GM12878 (cell line): ENCODE measurements at regions not wholly inside any gene's neighbourhood (a gene's known extent, or its start where the extent isn't known, plus 50 kb on each side); places are given as distances from the start of the nearest gene placed in this dataset.

Experiments
- ATAC-seq: fragments of 200-7000 bp; cut with Tn5 transposase; 3 replicates; pipeline ENCODE4 v1.9.1; 2020; ENCODE audit warnings: mild to moderate bottlenecking, moderate library complexity
- BruUV-seq: library from RNA; stranded (reverse); fragments of 400-500 nt; replicated peaks from 2 replicates; lab custom pipeline; 2021; lab: Mats Ljungman, UMichigan
- CTCF ChIA-PET: fragments of 300-600 bp; sonication (Branson Sonifier 250); formaldehyde crosslinking; extraction: SDS; loops from one replicate; lab custom pipeline; 2021; ENCODE audit warnings: inconsistent platforms; lab: Yijun Ruan, JAX
- POLR2A ChIA-PET: fragments of 350-600 bp; formaldehyde crosslinking; extraction: SDS; loops from one replicate; lab custom pipeline; 2021; ENCODE audit warnings: inconsistent platforms; lab: Charles Lee
- RAD21 ChIA-PET: fragments of 300-600 bp; sonication (Branson Sonifier 250); formaldehyde crosslinking; loops from one replicate; lab custom pipeline; 2023; ENCODE audit warnings: antibody characterized with exemption; ENCODE audit not compliant: unreplicated experiment; lab: Charles Lee
- SMC1A ChIA-PET: fragments of 300-600 bp; sonication (Branson Sonifier 250); formaldehyde crosslinking; loops from one replicate; lab custom pipeline; 2023; ENCODE audit not compliant: unreplicated experiment, uncharacterized antibody; lab: Charles Lee
- DNase-seq: peaks from one replicate; pipeline ENCODE4 v3.0.0-alpha.2; 2011; ENCODE audit warnings: low read depth, low spot score
- FAIRE-seq: peaks from 3 replicates; lab custom pipeline; 2011; peaks lifted over from hg19 to GRCh38; lab: Jason Lieb, UNC
- H2AFZ ChIP-seq: 2 replicates; pipeline ENCODE4 v1.6.0; 2011; ENCODE audit warnings: low read depth, low read length, control low read depth; ENCODE audit not compliant: control insufficient read depth
- H3K27ac ChIP-seq: 2 replicates; pipeline ENCODE4 v1.5.1; 2011; ENCODE audit warnings: control low read depth; ENCODE audit not compliant: control insufficient read depth, insufficient read depth
- H3K27me3 ChIP-seq, 2 experiments: replicated peaks in 1 of 2; 2 replicates each; pipeline versions ENCODE4 v1.6.0 to v1.6.1; 2011; ENCODE audit warnings: low read length in 1 of 2; ENCODE audit not compliant: control insufficient read depth in 2 of 2, insufficient read depth in 2 of 2
- H3K36me3 ChIP-seq, 2 experiments: 2 replicates each; pipeline ENCODE4 v1.5.1; 2011; ENCODE audit warnings: low read length in 1 of 2; ENCODE audit not compliant: control insufficient read depth in 2 of 2, insufficient read depth in 2 of 2
- H3K4me1 ChIP-seq: 2 replicates; pipeline ENCODE4 v1.6.1; 2011; ENCODE audit warnings: mild to moderate bottlenecking, low read length, moderate library complexity, mixed read lengths; ENCODE audit not compliant: control insufficient read depth, insufficient read depth
- H3K4me2 ChIP-seq: 2 replicates; pipeline ENCODE4 v1.6.0; 2011; ENCODE audit warnings: control low read depth; ENCODE audit not compliant: control insufficient read depth, insufficient read depth
- H3K4me3 ChIP-seq: fragments of 200-600 bp; sonication (generic); 2 replicates; pipeline ENCODE4 v1.5.1; 2016
- H3K79me2 ChIP-seq: 2 replicates; pipeline ENCODE4 v1.6.0; 2011; ENCODE audit warnings: low read length; ENCODE audit not compliant: control insufficient read depth, insufficient read depth
- H3K9ac ChIP-seq: 2 replicates; pipeline ENCODE4 v1.8.0; 2011; ENCODE audit warnings: low read length, control low read depth, mixed read lengths; ENCODE audit not compliant: control insufficient read depth, insufficient read depth
- H3K9me3 ChIP-seq: replicated peaks from 3 replicates; pipeline ENCODE4 v1.5.1; 2011; ENCODE audit warnings: mild to moderate bottlenecking, low read length; ENCODE audit not compliant: control insufficient read depth, insufficient read depth
- H4K20me1 ChIP-seq: 2 replicates; pipeline ENCODE4 v1.6.0; 2011; ENCODE audit not compliant: control insufficient read depth, insufficient read depth
- ATF2 ChIP-seq: IDR thresholded peaks from 2 replicates; pipeline ENCODE4 v1.6.1; 2012; ENCODE audit warnings: low read length, inconsistent platforms
- CREB1 ChIP-seq: IDR thresholded peaks from 2 replicates; pipeline ENCODE4 v1.6.1; 2012; ENCODE audit warnings: low read depth, mild to moderate bottlenecking, inconsistent platforms
- EED ChIP-seq: sonication (generic); IDR thresholded peaks from 2 replicates; pipeline ENCODE4 v1.6.1; 2016; ENCODE audit warnings: antibody characterized with exemption, low read depth
- ESRRA ChIP-seq: IDR thresholded peaks from 2 replicates; pipeline ENCODE4 v1.6.1; 2012; ENCODE audit warnings: mild to moderate bottlenecking, low read length, improper control_type of control experiment
- HCFC1 ChIP-seq: fragments of 150-350 bp; IDR thresholded peaks from 2 replicates; pipeline ENCODE4 v1.6.1; 2014; ENCODE audit warnings: low read length
- HDAC6 ChIP-seq: fragments of 200-600 bp; sonication (generic); IDR thresholded peaks from one replicate; pipeline ENCODE4 v1.8.0; 2017; ENCODE audit warnings: antibody characterized with exemption; ENCODE audit not compliant: unreplicated experiment
- MLLT1 ChIP-seq: fragments of 450-650 bp; IDR thresholded peaks from 2 replicates; pipeline ENCODE4 v1.6.1; 2016; ENCODE audit warnings: mild to moderate bottlenecking
- PBX3 ChIP-seq: IDR thresholded peaks from 2 replicates; pipeline ENCODE4 v1.6.1; 2011; ENCODE audit warnings: mild to moderate bottlenecking, low read depth, low read length, moderate library complexity; ENCODE audit not compliant: insufficient replicate concordance
- POLR2AphosphoS5 ChIP-seq: IDR thresholded peaks from 2 replicates; pipeline ENCODE4 v1.6.1; 2011; ENCODE audit warnings: mild to moderate bottlenecking, low read length, inconsistent platforms
- RAD51 ChIP-seq: fragments of 450-650 bp; IDR thresholded peaks from 2 replicates; pipeline ENCODE4 v1.6.1; 2016; ENCODE audit warnings: moderate library complexity, mild to moderate bottlenecking, inconsistent platforms
- RB1 ChIP-seq: fragments of 450-650 bp; formaldehyde crosslinking; IDR thresholded peaks from 2 replicates; pipeline ENCODE4 v1.6.1; 2017; ENCODE audit warnings: mild to moderate bottlenecking, borderline replicate concordance
- SMAD1 ChIP-seq: fragments of 450-650 bp; IDR thresholded peaks from 2 replicates; pipeline ENCODE4 v1.6.1; 2018; ENCODE audit warnings: mild to moderate bottlenecking, low read depth; ENCODE audit not compliant: partially characterized antibody
- SREBF2 ChIP-seq: IDR thresholded peaks from 2 replicates; pipeline ENCODE4 v1.6.1; 2012; ENCODE audit warnings: mild to moderate bottlenecking, low read length
- TCF3 ChIP-seq: IDR thresholded peaks from 2 replicates; pipeline ENCODE4 v1.6.1; 2012; ENCODE audit warnings: low read depth, mild to moderate bottlenecking, low read length, borderline replicate concordance; ENCODE audit not compliant: insufficient read depth
- USF2 ChIP-seq: IDR thresholded peaks from 2 replicates; pipeline ENCODE4 v1.6.1; 2011; ENCODE audit warnings: low read depth, low read length, improper control_type of control experiment, borderline replicate concordance
- YY1 ChIP-seq: IDR thresholded peaks from 2 replicates; pipeline ENCODE4 v1.6.1; 2011; ENCODE audit warnings: low read depth, mild to moderate bottlenecking, low read length
- ZNF384 ChIP-seq: IDR thresholded peaks from 2 replicates; pipeline ENCODE4 v1.6.1; 2012; ENCODE audit warnings: low read depth, mild to moderate bottlenecking, low read length, improper control_type of control experiment, borderline replicate concordance
- ZNF622 ChIP-seq: fragments of 450-650 bp; IDR thresholded peaks from 2 replicates; pipeline ENCODE4 v1.6.1; 2017; ENCODE audit warnings: mild to moderate bottlenecking, inconsistent platforms
- WGBS: methylation state at CpG from one replicate; pipeline ENCODE4 v1.1.6; 2016; ENCODE audit warnings: low lambda C conversion rate; ENCODE audit not compliant: insufficient replicate concordance, insufficient coverage; ENCODE audit errors: missing lambda C conversion rate; 5-methylcytosine and 5-hydroxymethylcytosine counted together
- in situ Hi-C: fragments of 300-500 bp; cut with MboI; formaldehyde crosslinking; loops from 9 replicates; pipeline ENCODE4 v1.14.3; 2018; ENCODE audit warnings: mixed read lengths
- intact Hi-C: fragments of 100-400 bp; cut with micrococcal nuclease; formaldehyde crosslinking; loops from one replicate; pipeline ENCODE4 v1.14.2; 2022; ENCODE audit not compliant: unreplicated experiment

- ChIA-PET RAD21 (no interaction called here), CTCF (no interaction called here), SMC1A (no interaction called here), POLR2A (interaction anchor here (0.5 kb wide), 1 partner anchor 1065 kb away, joined by 3 read pairs; no protein-coding TSS in a partner anchor)
- Histone ChIP-seq H3K9me3 (no peaks in the 10 kb centered on the region; the same call in 2 of the 3 replicates), H3K9ac (no peak overlapping the region), H3K4me3 (no peak overlapping the region), H3K79me2 (no peaks in the 10 kb centered on the region), H3K4me2 (no peak overlapping the region), H3K36me3 (no peaks in the 10 kb centered on the region), H3K4me1 (no peaks in the 10 kb centered on the region), H3K27me3 (no peaks in the 10 kb centered on the region), H4K20me1 (no peaks in the 10 kb centered on the region), H3K27ac (no peak overlapping the region), H2AFZ (no peak overlapping the region)
- 26% methylated on average over 2 of the region's 2 CpGs for WGBS
- intact Hi-C loops (no loop called here), in situ Hi-C loops (no loop called here)
- no peak for FAIRE-seq
- DNase-seq: no peak
- TF ChIP-seq MLLT1: no peak
- no peak for TF ChIP-seq RB1
- TF ChIP-seq SMAD1: no peak
- TF ChIP-seq TCF3: no peak
- TF ChIP-seq RAD51: no peak
- no peak for TF ChIP-seq YY1
- TF ChIP-seq ZNF622: no peak
- no peak for TF ChIP-seq ZNF384
- TF ChIP-seq POLR2AphosphoS5: no peak
- no peak for TF ChIP-seq ESRRA
- TF ChIP-seq HDAC6: no peak
- no peak for TF ChIP-seq CREB1
- TF ChIP-seq SREBF2: no peak
- no peak for TF ChIP-seq EED
- TF ChIP-seq ATF2: no peak
- no peak for TF ChIP-seq PBX3
- no peak for TF ChIP-seq USF2
- TF ChIP-seq HCFC1: no peak
- no TSS peak for BruUV-seq
- ATAC-seq: no peak
Measured at GRCh38 chr4:14333616-14334015, 668.7 kb upstream of the CPEB2 start.
